Right ventricle myocardium superior (tissue), 1 donor: ENCODE measurements at regions not wholly inside any gene's neighbourhood (a gene's known extent, or its start where the extent isn't known, plus 50 kb on each side); places are given as distances from the start of the nearest gene placed in this dataset.

Source experiments
- ATAC-seq: fragments of 200-7000 bp; cut with Tn5 transposase; one replicate; pipeline ENCODE4 v1.9.1; 2020; ENCODE audit warnings: mild to moderate bottlenecking; ENCODE audit not compliant: poor library complexity
- DNase-seq: peaks from one replicate; pipeline ENCODE4 v3.0.0-alpha.2; 2020
- intact Hi-C: fragments of 100-400 bp; cut with DNase I; formaldehyde crosslinking; loops from one replicate; pipeline ENCODE4 v1.11.2; 2022
- donor health status: DM: no; HTN: yes; CAD: no; lungs with severe emphysema.

- intact Hi-C loops: no loop called here
- ATAC-seq: no peak
- no peak for DNase-seq
Measured at GRCh38 chr10:130647341-130647740, 511.1 kb downstream of the GLRX3 start.

- intact Hi-C loops: no loop called here
- no peak for DNase-seq
- ATAC-seq: no peak
Measured at GRCh38 chr10:130648807-130649206, 512.6 kb downstream of the GLRX3 start.

- ATAC-seq: no peak
- no peak for DNase-seq
- intact Hi-C loops: no loop called here
Measured at GRCh38 chr10:130652544-130652943, 516.4 kb downstream of the GLRX3 start.

- intact Hi-C loops: no loop called here
- ATAC-seq: no peak
- no peak for DNase-seq
Measured at GRCh38 chr10:130652964-130653578, 516.9 kb downstream of the GLRX3 start.

- ATAC-seq: no peak
- intact Hi-C loops: no loop called here
Measured at GRCh38 chr10:130654726-130655125, 518.5 kb downstream of the GLRX3 start.

GRCh38 chr10:130655313-130656186 is 519.4 kb downstream of the GLRX3 start:
- no peak for DNase-seq
- ATAC-seq: no peak
- intact Hi-C loops: no loop called here

More at GRCh38 chr10:130654726-130655125, 518.5 kb downstream of the GLRX3 start:
- DNase-seq: no peak

GRCh38 chr10:130656187-130656575 is 520.0 kb downstream of the GLRX3 start:
- intact Hi-C loops: no loop called here
- ATAC-seq (no peak), DNase-seq (no peak)

GRCh38 chr10:130656582-130657133 is 520.5 kb downstream of the GLRX3 start:
- DNase-seq (no peak), ATAC-seq (no peak)
- intact Hi-C loops: no loop called here

GRCh38 chr10:130658687-130659290 is 522.6 kb downstream of the GLRX3 start:
- ATAC-seq: no peak
- no peak for DNase-seq
- intact Hi-C loops: no loop called here

GRCh38 chr10:130659528-130659927 is 523.3 kb downstream of the GLRX3 start:
- intact Hi-C loops: no loop called here
- DNase-seq: no peak
- ATAC-seq: no peak

- no peak for DNase-seq
- no peak for ATAC-seq
- intact Hi-C loops: no loop called here
Measured at GRCh38 chr10:130660266-130660665, 524.1 kb downstream of the GLRX3 start.

- DNase-seq (no peak), ATAC-seq (no peak)
- intact Hi-C loops: no loop called here
Measured at GRCh38 chr10:130661419-130661818, 525.2 kb downstream of the GLRX3 start.

GRCh38 chr10:130662775-130663174 is 526.6 kb downstream of the GLRX3 start:
- intact Hi-C loops: no loop called here
- ATAC-seq: no peak
- DNase-seq: no peak

GRCh38 chr10:130664526-130664925 is 528.3 kb downstream of the GLRX3 start:
- intact Hi-C loops: no loop called here
- DNase-seq (no peak), ATAC-seq (no peak)

- intact Hi-C loops: no loop called here
- ATAC-seq: no peak
- DNase-seq: no peak
Measured at GRCh38 chr10:130666215-130666614, 530.0 kb downstream of the GLRX3 start.

- no peak for DNase-seq
- intact Hi-C loops: no loop called here
- no peak for ATAC-seq
Measured at GRCh38 chr10:130686689-130687300, 550.6 kb downstream of the GLRX3 start.

GRCh38 chr10:130687566-130687965 is 551.4 kb downstream of the GLRX3 start:
- DNase-seq: no peak
- intact Hi-C loops: no loop called here
- no peak for ATAC-seq

GRCh38 chr10:130689743-130690626 is 553.8 kb downstream of the GLRX3 start:
- intact Hi-C loops: no loop called here
- DNase-seq (no peak), ATAC-seq (no peak)
